SW 1271 (cell line): ENCODE measurements at regions not wholly inside any gene's neighbourhood (a gene's known extent, or its start where the extent isn't known, plus 50 kb on each side); places are given as distances from the start of the nearest gene placed in this dataset.
"Not testable (repeated sequence)": the region's sequence is repeated elsewhere in the genome, so short reads cannot be mapped to it uniquely, and the experiment has no call there.

ENCODE experiments used
- DNase-seq, 2 experiments: peaks; one replicate each; lab custom pipeline; 2025; lab: John Stamatoyannopoulos, UW

DNA sequence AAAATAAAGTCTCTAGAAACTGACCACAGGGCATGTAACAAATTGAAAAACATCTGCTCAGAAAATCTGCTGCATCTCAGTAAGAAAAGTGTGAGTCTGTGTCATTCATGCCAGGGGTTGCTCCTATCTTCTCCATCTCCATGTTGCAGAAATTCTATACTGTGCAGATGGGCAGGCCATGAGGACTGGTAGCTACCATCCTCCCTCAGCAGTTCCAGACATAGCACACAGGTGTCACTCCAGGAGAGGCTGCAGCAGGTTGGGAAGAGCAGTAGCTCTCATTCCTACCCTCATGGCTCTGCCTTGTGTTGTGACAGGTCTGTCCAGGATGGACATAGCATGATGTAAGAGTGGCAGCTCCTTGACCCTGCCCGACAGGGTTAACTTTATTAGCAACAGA is 173.4 kb downstream of the NDUFS4 start:
- DNase-seq = no peak

GRCh38 chr5:53738105-53738504 is 177.7 kb downstream of the NDUFS4 start:
- DNase-seq = no peak

GRCh38 chr5:53739111-53739510 is 178.7 kb downstream of the NDUFS4 start:
- DNase-seq = no peak

DNA sequence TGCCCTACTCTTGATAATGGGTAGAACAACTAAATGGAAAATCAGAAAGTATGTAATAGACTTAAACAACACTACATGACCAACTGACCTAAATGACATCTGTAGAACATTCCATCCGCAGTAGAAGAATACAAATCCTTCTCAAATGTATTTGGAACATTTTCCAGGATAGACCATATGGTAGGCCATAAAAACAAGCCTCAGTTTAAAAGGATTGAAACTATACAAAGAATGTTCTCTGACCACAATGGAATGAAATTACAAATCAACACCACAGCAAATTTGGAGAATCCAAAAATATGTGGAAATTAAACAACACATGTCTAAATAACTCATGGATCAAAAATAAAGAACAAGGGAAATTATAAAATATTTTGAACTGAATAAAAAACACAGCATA is 189.2 kb downstream of the NDUFS4 start:
- no peak for DNase-seq

DNA sequence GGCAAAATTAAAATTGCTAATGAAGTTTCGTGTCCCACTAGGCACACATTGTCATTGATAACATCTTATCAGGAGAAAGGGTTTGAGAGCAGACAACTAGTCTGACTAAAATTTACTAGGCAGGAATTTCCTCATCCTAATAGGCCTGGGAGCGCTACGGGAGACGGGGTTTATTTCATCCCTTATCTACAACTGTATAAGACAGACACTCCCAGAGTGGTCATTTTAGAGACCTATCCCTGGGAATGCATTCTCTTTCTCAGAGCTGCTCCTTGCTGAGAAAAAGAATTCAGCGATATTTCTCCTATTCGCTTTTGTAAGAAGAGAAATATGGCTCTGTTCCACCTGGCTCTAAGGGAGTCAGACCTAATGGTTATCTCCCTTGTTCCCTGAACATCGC is 191.8 kb downstream of the NDUFS4 start:
- DNase-seq = not testable (repeated sequence)

GRCh38 chr5:53766673-53767072 is 206.2 kb downstream of the NDUFS4 start:
- DNase-seq = no peak

DNA sequence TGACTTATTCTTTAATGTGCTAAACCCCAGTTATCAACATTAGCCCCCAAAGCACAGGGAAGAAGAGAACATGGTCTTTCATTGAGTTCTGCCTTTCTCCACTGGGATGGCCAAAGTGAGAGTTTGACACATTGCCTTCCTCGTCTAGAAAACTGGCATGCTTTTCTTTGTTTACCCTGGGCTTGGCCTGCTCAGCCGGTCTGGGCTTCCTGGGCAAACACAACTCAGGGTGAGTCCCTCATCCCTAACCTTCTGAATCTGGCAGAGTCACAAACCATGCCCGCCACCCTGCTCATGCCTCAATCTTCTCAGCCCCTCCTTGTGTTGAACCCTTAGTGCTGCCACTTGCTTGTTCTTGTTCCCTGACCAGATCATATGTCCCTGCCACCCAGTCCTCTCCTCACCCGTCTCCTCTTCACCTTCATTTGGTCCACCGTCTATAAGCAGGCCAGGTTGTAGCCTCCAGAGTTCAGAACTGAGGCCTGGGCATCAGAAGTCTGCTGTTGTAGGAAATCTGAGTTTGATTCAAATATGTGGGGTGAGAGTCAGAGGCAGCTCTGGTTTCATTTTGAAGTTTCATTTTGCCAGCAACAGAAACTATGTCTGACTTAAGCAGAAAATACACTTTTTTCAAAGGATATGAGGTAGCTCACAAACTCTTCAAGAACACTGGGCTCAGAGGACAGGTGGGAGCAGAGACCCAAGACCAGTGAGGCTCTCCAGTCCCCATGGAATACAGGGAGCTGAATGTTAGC is 217.6 kb downstream of the NDUFS4 start:
- DNase-seq = no peak

GRCh38 chr5:53779541-53779981 is 219.1 kb downstream of the NDUFS4 start:
- DNase-seq = peak in 1 of 2 experiments; percentile 32

- DNase-seq = no peak
These were observed 222.2 kb downstream of the NDUFS4 start for GRCh38 chr5:53782620-53783019.

DNA sequence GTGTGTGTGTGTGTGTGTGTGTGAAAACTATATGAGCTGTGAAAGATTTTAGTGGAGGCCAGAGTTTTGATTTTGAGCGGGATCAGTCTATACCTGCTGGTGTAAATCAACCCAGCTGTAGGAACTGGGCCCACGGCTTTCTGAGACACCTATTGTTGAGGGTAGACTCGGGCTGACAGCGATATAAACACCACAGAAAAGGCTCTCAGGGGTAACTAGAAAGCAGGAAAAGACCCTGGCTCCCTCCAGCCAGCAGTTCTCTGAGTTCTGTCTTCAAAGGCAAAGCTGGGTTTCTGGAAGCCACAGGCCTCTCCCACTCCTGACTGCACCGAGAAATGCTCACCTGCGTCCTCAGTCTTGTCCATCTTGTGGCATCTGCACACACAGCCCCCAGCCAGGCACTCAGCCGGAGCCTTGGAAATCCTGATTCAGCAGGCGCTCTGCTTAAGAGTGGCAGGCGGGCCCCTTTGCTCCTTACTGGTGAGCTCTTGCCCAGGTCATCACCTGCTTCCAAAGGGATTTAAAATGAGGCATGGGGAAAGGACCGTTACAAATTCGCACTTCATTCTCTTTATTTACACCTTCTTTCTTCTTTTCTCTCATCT is 223.3 kb downstream of the NDUFS4 start:
- DNase-seq = no peak

- DNase-seq = no peak
These were observed 224.2 kb downstream of the NDUFS4 start for GRCh38 chr5:53784596-53784995.

- DNase-seq = no peak
These were observed 225.5 kb downstream of the NDUFS4 start for GRCh38 chr5:53785924-53786323.

- DNase-seq = no peak
These were observed 229.6 kb downstream of the NDUFS4 start for GRCh38 chr5:53790026-53790425.

DNA sequence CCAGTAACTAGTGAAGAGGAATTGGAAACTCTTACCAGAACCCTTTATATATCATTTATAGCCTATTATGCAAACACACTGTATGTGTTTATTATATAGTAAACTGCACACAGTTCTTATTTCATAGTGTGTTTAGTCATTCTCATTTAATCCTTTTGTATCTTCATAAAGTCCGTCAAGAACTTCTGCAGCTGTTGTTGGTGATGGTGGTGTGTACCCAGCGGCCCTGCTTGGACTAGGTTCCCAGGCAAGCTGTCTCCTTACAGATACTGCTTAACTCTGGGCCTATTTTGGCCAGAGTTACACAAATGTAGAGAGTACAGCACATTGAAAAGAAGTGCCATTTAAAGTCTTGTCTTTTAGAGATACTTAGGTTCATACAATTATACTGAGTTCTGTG is 231.9 kb downstream of the NDUFS4 start:
- DNase-seq = no peak

- not testable (repeated sequence) for DNase-seq
These were observed 239.2 kb downstream of the NDUFS4 start for GRCh38 chr5:53799644-53800043.

DNA sequence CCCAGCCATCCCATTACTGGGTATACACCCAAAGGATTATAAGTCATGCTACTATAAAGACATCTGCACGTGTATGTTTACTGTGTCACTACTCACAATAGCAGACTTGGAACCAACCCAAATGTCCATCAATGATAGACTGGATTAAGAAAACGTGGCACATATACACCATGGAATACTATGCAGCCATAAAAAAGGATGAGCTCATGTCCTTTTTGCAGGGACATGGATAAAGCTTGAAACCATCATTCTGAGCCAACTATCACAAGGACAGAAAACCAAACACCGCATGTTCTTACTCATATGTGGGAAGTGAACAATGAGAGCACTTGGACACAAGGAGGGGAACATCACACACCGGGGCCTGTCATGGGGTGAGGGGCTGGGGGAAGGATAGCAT is 248.0 kb downstream of the NDUFS4 start:
- not testable (repeated sequence) for DNase-seq

DNA sequence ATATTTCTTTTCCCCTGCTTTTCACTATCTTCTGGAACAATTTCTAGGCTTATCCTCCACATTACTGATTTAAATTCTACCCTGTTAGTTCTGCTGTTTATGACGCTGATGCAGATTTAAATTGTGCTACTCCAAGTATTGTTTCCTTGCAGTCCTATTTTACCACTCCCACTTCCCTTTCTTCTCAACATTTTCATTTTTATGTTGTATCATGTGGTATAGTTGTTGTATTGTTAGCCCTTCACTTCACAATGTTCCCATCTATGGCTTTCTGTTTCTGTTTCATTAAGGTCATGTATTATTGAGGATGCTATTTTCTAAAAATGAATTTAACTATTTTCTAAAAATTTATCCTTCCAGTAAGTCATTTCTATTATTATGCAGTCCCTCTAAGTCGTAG is 254.4 kb downstream of the NDUFS4 start:
- DNase-seq = no peak

DNA sequence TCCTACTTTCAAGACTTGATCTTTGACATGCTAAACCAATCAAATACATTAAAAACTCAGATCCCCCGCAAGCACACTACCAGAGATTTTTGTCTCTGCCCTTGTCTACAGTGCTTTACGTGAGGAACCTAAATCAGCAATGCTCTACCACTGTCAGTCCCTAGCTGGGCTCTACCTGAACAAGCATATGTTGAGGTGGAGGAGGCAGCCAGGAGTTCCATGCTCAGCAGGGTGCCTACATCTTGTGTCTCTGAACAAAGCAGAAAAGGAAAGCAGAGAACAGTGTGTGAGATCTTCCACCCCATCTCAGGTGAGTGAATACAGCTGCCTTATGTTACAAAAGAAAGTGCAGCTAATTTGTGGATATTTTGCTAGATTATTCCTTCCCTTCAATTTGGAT is 255.0 kb downstream of the NDUFS4 start:
- DNase-seq = no peak

GRCh38 chr5:53817183-53817582 is 256.7 kb downstream of the NDUFS4 start:
- DNase-seq = no peak

DNA sequence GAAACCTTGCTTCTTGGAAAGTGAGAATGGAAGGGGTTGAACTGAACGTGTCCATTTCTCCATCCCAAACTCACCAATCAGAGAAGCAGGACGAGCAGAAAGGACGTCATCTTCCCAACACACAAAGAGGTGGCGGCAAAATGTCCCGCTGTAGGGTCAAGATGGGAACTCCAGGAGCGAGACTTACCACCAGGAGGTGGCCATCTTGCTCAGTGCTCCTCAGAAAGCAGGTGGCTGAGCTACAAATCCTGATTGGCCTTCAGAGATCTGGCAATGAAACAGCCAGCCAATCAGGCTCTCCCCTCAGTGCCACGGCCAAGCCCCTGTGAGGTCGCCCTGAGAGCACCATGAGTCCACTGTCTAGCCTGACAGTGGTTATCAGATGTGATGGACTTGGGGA is 259.0 kb downstream of the NDUFS4 start:
- no peak for DNase-seq

DNA sequence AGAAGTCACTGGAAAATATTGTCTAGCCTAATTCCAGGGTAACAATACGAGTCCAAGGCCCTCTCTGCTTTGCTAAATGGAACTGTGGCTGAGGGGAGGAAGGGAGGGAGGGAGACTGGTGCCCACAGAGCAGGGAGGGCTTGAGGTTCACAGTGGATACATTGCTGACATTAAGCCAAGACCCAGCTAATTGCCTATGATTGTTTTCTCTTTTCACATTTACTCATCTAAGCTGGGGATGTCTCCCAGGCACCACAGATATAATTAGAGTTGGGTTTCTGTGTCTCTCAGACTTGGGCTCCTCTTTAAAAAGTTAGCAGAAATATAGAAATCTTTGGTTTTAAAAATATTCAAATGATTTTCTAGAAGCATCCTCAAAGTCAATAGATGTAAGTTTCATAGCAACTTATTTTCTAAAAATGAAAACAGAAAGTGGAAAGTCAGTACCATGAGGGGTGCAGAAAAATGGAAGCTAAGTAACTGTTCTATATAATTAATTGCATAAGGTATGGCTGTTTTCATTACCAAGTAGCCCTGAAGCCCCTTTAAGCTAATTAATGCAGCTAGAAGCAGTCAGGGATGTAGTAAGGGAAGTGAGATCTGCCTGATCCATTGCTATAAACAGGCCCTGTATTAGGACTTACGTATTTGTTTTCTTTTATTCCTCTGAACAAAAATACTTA is 259.8 kb downstream of the NDUFS4 start:
- no peak for DNase-seq

GRCh38 chr5:53820802-53821171 is 260.3 kb downstream of the NDUFS4 start:
- DNase-seq = no peak

DNA sequence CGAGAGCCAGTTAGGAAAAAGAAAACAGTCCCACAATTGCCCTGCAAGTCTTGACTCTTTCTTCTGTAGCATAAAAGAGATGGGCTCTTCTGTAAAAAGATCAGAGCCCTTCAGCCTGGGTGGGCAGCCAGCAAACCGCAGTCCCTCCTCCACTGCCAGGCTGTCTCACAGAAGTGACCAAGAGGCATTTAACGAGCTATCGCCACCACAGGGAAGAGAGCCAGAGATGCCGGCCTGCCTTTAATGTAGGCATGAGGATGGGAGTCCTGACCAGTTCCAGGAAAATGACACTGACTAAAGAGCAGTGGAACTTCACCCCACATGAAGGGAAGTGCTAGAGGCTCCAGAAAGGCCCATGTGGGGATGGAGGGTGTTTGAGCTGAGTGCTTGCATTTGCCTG is 264.6 kb downstream of the NDUFS4 start:
- DNase-seq = no peak
